ENCODE measurements at regions not wholly inside any gene's neighbourhood (a gene's known extent, or its start where the extent isn't known, plus 50 kb on each side); places are given as distances from the start of the nearest gene placed in this dataset.

DNA sequence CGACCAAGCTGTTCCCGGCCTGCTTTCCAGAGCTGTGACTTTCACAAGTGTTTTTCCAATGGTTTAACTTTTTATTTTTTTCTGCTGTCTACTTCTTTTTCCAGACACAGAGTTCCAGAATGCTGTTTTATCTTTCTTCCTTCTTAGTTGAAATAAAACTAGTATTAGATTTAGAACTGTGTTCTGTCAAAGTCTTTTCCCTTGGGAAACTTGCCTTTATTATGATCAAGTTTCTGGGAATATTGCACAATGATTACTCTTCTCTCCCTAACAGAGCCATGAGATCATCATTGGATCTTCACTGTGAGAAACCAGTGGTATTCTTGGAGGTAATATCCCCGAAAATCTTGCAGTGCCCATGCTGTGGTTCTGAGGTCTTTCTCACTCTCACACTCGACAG lies 104.9 kb upstream of the KCND2 start:
- TF ChIP-seq, protein P1, sequence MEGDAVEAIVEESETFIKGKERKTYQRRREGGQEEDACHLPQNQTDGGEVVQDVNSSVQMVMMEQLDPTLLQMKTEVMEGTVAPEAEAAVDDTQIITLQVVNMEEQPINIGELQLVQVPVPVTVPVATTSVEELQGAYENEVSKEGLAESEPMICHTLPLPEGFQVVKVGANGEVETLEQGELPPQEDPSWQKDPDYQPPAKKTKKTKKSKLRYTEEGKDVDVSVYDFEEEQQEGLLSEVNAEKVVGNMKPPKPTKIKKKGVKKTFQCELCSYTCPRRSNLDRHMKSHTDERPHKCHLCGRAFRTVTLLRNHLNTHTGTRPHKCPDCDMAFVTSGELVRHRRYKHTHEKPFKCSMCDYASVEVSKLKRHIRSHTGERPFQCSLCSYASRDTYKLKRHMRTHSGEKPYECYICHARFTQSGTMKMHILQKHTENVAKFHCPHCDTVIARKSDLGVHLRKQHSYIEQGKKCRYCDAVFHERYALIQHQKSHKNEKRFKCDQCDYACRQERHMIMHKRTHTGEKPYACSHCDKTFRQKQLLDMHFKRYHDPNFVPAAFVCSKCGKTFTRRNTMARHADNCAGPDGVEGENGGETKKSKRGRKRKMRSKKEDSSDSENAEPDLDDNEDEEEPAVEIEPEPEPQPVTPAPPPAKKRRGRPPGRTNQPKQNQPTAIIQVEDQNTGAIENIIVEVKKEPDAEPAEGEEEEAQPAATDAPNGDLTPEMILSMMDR (IDR thresholded peaks at IDR 0.05; ENCODE audit: borderline replicate concordance, extremely low read depth, low read length, poor library complexity, severe bottlenecking), result no peak
- no peak for TF ChIP-seq EZH2 (IDR thresholded peaks at IDR 0.05; ENCODE audit: borderline replicate concordance, low read depth, low read length, severe bottlenecking)

All from DND-41 (cell line).